ENCODE measurements at regions not wholly inside any gene's neighbourhood (a gene's known extent, or its start where the extent isn't known, plus 50 kb on each side); places are given as distances from the start of the nearest gene placed in this dataset.

DNA sequence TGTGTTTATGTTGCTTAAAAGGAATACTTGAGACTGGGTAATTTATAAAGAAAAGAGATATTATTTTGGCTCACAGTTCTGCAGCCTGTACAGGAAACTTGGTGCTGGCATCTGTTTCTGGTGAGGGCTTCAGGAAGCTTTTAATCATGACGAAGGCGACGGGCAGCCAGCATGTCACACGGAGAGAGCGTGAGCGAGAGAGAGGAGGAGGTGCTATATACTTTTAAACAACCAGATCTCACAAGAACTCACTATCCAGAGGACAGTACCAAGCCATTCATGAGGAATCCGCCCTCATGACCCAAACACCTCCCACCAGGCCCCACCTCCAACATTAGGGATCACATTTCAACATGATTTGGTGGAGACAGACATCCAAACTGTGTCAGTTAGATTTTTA, 163.4 kb upstream of the TSC22D1 start:
- intact Hi-C loops (cut with DNase I; ENCODE audit: low total_unique reads), result no loop called here
- Histone ChIP-seq H3K4me1 (no peaks in the 10 kb centered on the region), H3K36me3 (ENCODE audit: low read depth, missing control alignments) (no peaks in the 10 kb centered on the region), H3K27ac (no peak overlapping the region), H3K9me3 (no peaks in the 10 kb centered on the region), H3K4me3 (no peak overlapping the region), H3K27me3 (no peaks in the 10 kb centered on the region)
- no peak for DNase-seq
- TF ChIP-seq, protein P1, sequence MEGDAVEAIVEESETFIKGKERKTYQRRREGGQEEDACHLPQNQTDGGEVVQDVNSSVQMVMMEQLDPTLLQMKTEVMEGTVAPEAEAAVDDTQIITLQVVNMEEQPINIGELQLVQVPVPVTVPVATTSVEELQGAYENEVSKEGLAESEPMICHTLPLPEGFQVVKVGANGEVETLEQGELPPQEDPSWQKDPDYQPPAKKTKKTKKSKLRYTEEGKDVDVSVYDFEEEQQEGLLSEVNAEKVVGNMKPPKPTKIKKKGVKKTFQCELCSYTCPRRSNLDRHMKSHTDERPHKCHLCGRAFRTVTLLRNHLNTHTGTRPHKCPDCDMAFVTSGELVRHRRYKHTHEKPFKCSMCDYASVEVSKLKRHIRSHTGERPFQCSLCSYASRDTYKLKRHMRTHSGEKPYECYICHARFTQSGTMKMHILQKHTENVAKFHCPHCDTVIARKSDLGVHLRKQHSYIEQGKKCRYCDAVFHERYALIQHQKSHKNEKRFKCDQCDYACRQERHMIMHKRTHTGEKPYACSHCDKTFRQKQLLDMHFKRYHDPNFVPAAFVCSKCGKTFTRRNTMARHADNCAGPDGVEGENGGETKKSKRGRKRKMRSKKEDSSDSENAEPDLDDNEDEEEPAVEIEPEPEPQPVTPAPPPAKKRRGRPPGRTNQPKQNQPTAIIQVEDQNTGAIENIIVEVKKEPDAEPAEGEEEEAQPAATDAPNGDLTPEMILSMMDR (IDR thresholded peaks at IDR 0.05), result no peak
- TF ChIP-seq POLR2A (IDR thresholded peaks at IDR 0.05), result no peak
- WGBS, 2 donors, result 77 to 87% methylated on average over 7 of the region's 7 CpGs

- no peak overlapping the region for H3K4me3 ChIP-seq
- no peak for DNase-seq
- H3K4me1 ChIP-seq, result no peaks in the 10 kb centered on the region
- no peaks in the 10 kb centered on the region for H3K36me3 ChIP-seq (ENCODE audit: low read depth, missing control alignments)
- WGBS, 2 donors, result 71 to 86% methylated on average over 4 of the region's 4 CpGs
- no peaks in the 10 kb centered on the region for H3K9me3 ChIP-seq
- no peaks in the 10 kb centered on the region for H3K27me3 ChIP-seq
- TF ChIP-seq, protein P1 (IDR thresholded peaks at IDR 0.05), result no peak
- no peak for TF ChIP-seq POLR2A (IDR thresholded peaks at IDR 0.05)
- no peak overlapping the region for H3K27ac ChIP-seq
- intact Hi-C loops (cut with DNase I; ENCODE audit: low total_unique reads), result no loop called here
Observed at GRCh38 chr13:44739120-44739519, 163.0 kb upstream of the TSC22D1 start.

DNA sequence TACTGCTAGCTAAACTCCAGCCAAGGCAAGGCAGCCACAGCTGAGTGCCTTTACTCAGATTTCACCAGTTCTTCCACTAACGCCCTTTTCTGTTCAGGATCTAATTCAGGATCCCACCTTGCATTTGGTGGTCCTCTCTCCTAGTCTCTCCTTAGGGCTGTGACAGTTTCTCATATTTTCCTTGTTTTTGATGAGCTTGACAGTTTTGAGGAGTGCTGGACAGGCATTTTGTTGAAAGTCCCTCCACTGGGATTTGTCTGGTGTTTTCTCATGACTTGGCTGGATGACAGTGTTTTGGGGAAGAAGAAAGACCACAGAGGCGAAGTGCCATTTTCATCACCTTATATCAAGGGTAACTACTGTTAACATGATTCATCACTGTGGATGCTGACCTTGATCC, 162.3 kb upstream of the TSC22D1 start:
- TF ChIP-seq, protein P1 (IDR thresholded peaks at IDR 0.05), result no peak
- no peak for TF ChIP-seq POLR2A (IDR thresholded peaks at IDR 0.05)
- WGBS, 2 donors, result 90 to 91% methylated on average over 2 of the region's 2 CpGs
- Histone ChIP-seq H3K9me3 (no peaks in the 10 kb centered on the region), H3K36me3 (ENCODE audit: low read depth, missing control alignments) (no peaks in the 10 kb centered on the region), H3K4me3 (no peak overlapping the region), H3K4me1 (no peaks in the 10 kb centered on the region), H3K27ac (no peak overlapping the region), H3K27me3 (no peaks in the 10 kb centered on the region)
- intact Hi-C loops (cut with DNase I; ENCODE audit: low total_unique reads), result no loop called here
- DNase-seq, result no peak

GRCh38 chr13:44735806-44736205, 159.7 kb upstream of the TSC22D1 start:
- Histone ChIP-seq H3K36me3 (ENCODE audit: low read depth, missing control alignments) (no peaks in the 10 kb centered on the region), H3K27ac (no peak overlapping the region), H3K9me3 (no peaks in the 10 kb centered on the region), H3K27me3 (no peaks in the 10 kb centered on the region), H3K4me3 (no peak overlapping the region), H3K4me1 (no peaks in the 10 kb centered on the region)
- intact Hi-C loops (cut with DNase I; ENCODE audit: low total_unique reads), result no loop called here
- DNase-seq, result no peak
- WGBS, 2 donors, result 83 to 86% methylated on average over 4 of the region's 4 CpGs
- TF ChIP-seq, protein P1 (IDR thresholded peaks at IDR 0.05), result no peak
- no peak for TF ChIP-seq POLR2A (IDR thresholded peaks at IDR 0.05)

- no peaks in the 10 kb centered on the region for H3K36me3 ChIP-seq (ENCODE audit: low read depth, missing control alignments)
- 82 to 85% methylated on average over 1 of the region's 1 CpG for WGBS, 2 donors
- H3K27ac ChIP-seq, result no peak overlapping the region
- no peaks in the 10 kb centered on the region for H3K27me3 ChIP-seq
- no peak for DNase-seq
- no peaks in the 10 kb centered on the region for H3K9me3 ChIP-seq
- intact Hi-C loops (cut with DNase I; ENCODE audit: low total_unique reads), result no loop called here
- H3K4me3 ChIP-seq, result no peak overlapping the region
- TF ChIP-seq, protein P1 (IDR thresholded peaks at IDR 0.05), result no peak
- no peak for TF ChIP-seq POLR2A (IDR thresholded peaks at IDR 0.05)
- H3K4me1 ChIP-seq, result no peaks in the 10 kb centered on the region
Observed at GRCh38 chr13:44734201-44734707, 158.1 kb upstream of the TSC22D1 start.

All from testis (tissue), 2 donors.